ENCODE measurements at regions not wholly inside any gene's neighbourhood (a gene's known extent, or its start where the extent isn't known, plus 50 kb on each side); places are given as distances from the start of the nearest gene placed in this dataset.
A peak's percentile ranks its signal among the peaks of the same experiment; 100 is the strongest.

- Histone ChIP-seq H3K79me2 (ENCODE audit: insufficient read depth, low read length) (no peaks in the 10 kb centered on the region), H3T11ph (ENCODE audit: low read length) (no peak overlapping the region), H4K20me1 (ENCODE audit: control insufficient read depth, insufficient read depth, insufficient read length) (no peaks in the 10 kb centered on the region), H3K9ac (ENCODE audit: extremely low read depth, insufficient read length, low read length) (no peak overlapping the region), H4K5ac (ENCODE audit: insufficient read length, low read depth, low read length) (no peak overlapping the region), H3K18ac (ENCODE audit: insufficient read length, low read depth, low read length) (no peak overlapping the region), H4K91ac (ENCODE audit: insufficient read length, low read depth, low read length) (no peak overlapping the region), H2AFZ (ENCODE audit: low read length) (no peak overlapping the region), H2AK5ac (ENCODE audit: insufficient read length, low read length) (no peak overlapping the region), H3K4ac (ENCODE audit: low read depth, low read length) (no peak overlapping the region), H3K23ac (ENCODE audit: insufficient read length, low read depth, low read length) (no peak overlapping the region), H2BK20ac (ENCODE audit: low read depth, low read length, poor library complexity, severe bottlenecking) (no peak overlapping the region), H2BK5ac (ENCODE audit: insufficient read length, low read length) (no peak overlapping the region), H3K79me1 (ENCODE audit: insufficient read depth, low read depth, low read length, poor library complexity, severe bottlenecking) (no peaks in the 10 kb centered on the region), H3K27ac (ENCODE audit: insufficient read length, low read depth, low read length) (no peak overlapping the region), H3K56ac (ENCODE audit: insufficient read length, low read depth, low read length) (no peak overlapping the region), H3K9me3 (ENCODE audit: control insufficient read depth, low read depth, low read length) (no peaks in the 10 kb centered on the region), H3K4me1 (ENCODE audit: insufficient read depth, low read length) (peaks cover 8% of the 10 kb centered on the region; the same call in 1 of the 2 replicates), H2BK15ac (ENCODE audit: low read depth, low read length) (no peak overlapping the region), H2BK12ac (ENCODE audit: insufficient read length, low read depth, low read length) (no peak overlapping the region), H2BK120ac (ENCODE audit: low read depth, low read length, poor library complexity, severe bottlenecking) (no peak overlapping the region), H3K4me2 (ENCODE audit: insufficient read depth, insufficient read length, low read length) (no peak overlapping the region), H3K14ac (ENCODE audit: insufficient read depth, low read length) (no peak overlapping the region), H3K27me3 (ENCODE audit: insufficient read depth, low read length) (no peaks in the 10 kb centered on the region), H4K8ac (replicated peaks; ENCODE audit: insufficient read length, low read depth, low read length) (no peak overlapping the region), H3K23me2 (ENCODE audit: insufficient read length, low read depth, low read length, poor library complexity, severe bottlenecking) (no peaks in the 10 kb centered on the region)
- no CpG with 5 or more reads among the region's 1 CpG for WGBS (ENCODE audit: extremely low coverage, insufficient read length, low lambda C conversion rate)
- DNase-seq, result no peak
- TF ChIP-seq CTCF (conservative IDR thresholded peaks at IDR 0.05), result no peak
- H3K36me3 Mint-ChIP-seq (ENCODE audit: insufficient read depth in 1 of 3, low read depth in 3 of 3), result no peaks in the 10 kb centered on the region
- no peak overlapping the region for H3K4me3 Mint-ChIP-seq
- H3K27me3 Mint-ChIP-seq (ENCODE audit: low read depth), result no peaks in the 10 kb centered on the region
- peak overlapping the region in 2 of 3 experiments; percentile 2 to 40; a peak in 3 of 7 replicates for H3K27ac Mint-ChIP-seq
- peaks cover 25 to 52% of the 10 kb centered on the region in 2 experiments for H3K4me1 Mint-ChIP-seq
- no peaks in the 10 kb centered on the region for H3K9me3 Mint-ChIP-seq
Measured at GRCh38 chr11:93081694-93082093, 112.2 kb downstream of the MTNR1B start.
